Liver (tissue), 3 donors: ENCODE measurements at regions not wholly inside any gene's neighbourhood (a gene's known extent, or its start where the extent isn't known, plus 50 kb on each side); places are given as distances from the start of the nearest gene placed in this dataset.

Experiments
- FOXA1 ChIP-seq: IDR thresholded peaks from 2 replicates; pipeline ENCODE4 v1.6.1; 2016; ENCODE audit warnings: antibody characterized with exemption
- GABPA ChIP-seq, 2 donors: IDR thresholded peaks in 1 of 2; conservative IDR thresholded peaks in 1 of 2; 2 replicates each; pipeline ENCODE4 v1.6.1; 2016; ENCODE audit warnings: antibody characterized with exemption in 2 of 2, mild to moderate bottlenecking in 1 of 2, moderate library complexity in 1 of 2
- JUND ChIP-seq, 2 donors: IDR thresholded peaks; 2 replicates each; pipeline ENCODE4 v1.6.1; 2016; ENCODE audit warnings: antibody characterized with exemption in 2 of 2
- RAD21 ChIP-seq, 2 donors: IDR thresholded peaks; 2 replicates each; pipeline ENCODE4 v1.6.1; 2016; ENCODE audit warnings: antibody characterized with exemption in 2 of 2, mild to moderate bottlenecking in 2 of 2
- REST ChIP-seq: IDR thresholded peaks from 2 replicates; pipeline ENCODE4 v1.6.1; 2016; ENCODE audit warnings: antibody characterized with exemption, mild to moderate bottlenecking
- SP1 ChIP-seq: IDR thresholded peaks from 2 replicates; pipeline ENCODE4 v1.6.1; 2018; ENCODE audit warnings: antibody characterized with exemption, mild to moderate bottlenecking
- TF ChIP-seq, protein P1 (sequence below): fragments of 150-350 bp; IDR thresholded peaks from 2 replicates; pipeline ENCODE4 v1.5.1; 2017; ENCODE audit warnings: improper control_type of control experiment, low read depth, low read length; ENCODE audit not compliant: missing input control
- donor health status: healthy.
- donor health status: healthy.

- TF ChIP-seq GABPA (IDR thresholded peaks at IDR 0.05 in 1 of 2, conservative IDR thresholded peaks at IDR 0.05 in 1 of 2) (no peak), FOXA1 (no peak), SP1 (no peak), REST (no peak), RAD21 (IDR thresholded peaks at IDR 0.05) (no peak), JUND (IDR thresholded peaks at IDR 0.05) (no peak)
- TF ChIP-seq, protein P1, sequence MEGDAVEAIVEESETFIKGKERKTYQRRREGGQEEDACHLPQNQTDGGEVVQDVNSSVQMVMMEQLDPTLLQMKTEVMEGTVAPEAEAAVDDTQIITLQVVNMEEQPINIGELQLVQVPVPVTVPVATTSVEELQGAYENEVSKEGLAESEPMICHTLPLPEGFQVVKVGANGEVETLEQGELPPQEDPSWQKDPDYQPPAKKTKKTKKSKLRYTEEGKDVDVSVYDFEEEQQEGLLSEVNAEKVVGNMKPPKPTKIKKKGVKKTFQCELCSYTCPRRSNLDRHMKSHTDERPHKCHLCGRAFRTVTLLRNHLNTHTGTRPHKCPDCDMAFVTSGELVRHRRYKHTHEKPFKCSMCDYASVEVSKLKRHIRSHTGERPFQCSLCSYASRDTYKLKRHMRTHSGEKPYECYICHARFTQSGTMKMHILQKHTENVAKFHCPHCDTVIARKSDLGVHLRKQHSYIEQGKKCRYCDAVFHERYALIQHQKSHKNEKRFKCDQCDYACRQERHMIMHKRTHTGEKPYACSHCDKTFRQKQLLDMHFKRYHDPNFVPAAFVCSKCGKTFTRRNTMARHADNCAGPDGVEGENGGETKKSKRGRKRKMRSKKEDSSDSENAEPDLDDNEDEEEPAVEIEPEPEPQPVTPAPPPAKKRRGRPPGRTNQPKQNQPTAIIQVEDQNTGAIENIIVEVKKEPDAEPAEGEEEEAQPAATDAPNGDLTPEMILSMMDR = no peak
Observed at GRCh38 chr3:128548021-128548420, 55.0 kb upstream of the GATA2 start.
